ENCODE measurements at regions not wholly inside any gene's neighbourhood (a gene's known extent, or its start where the extent isn't known, plus 50 kb on each side); places are given as distances from the start of the nearest gene placed in this dataset.

DNA sequence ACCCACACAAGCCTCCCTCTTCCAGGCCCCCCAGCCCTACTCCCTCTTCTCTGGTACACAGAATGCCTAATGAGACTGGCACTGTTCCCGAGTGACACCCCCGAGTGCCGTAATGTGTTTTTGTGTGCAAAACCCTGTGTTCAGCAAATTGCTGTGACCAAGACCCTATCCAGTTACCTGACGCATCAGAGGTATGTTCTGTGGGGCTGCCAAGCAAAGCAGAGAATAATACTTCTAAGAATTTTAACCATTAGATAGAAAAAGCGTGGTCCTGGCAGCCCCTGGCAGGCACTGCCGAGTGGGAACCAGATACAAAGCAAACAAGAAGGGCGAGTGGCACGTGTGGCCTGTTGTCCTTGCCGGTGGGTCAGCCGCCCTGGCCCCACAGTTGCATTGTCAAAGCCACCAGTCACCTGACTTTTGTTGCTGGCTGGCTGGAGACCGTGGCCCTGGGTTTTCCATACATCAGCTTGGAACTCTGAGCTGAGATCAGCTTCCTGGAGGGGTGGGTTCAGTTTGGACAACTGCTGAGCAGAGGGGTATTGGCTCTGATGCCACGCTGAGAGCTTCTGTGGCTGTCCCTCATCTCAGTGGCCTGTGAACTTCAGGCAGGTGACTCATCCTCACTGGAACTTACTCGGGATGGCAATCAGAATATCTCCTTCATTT lies 69.1 kb upstream of the BRD7 start:
- Mint-ChIP-seq H3K27ac (no peak overlapping the region), H3K36me3 (peaks cover 0 to 5% (median 0%) of the 10 kb centered on the region in 3 donors), H3K27me3 (ENCODE audit: low read depth in 3 of 3) (peaks cover 0 to 13% (median 7%) of the 10 kb centered on the region in 3 donors), H3K4me1 (no peaks in the 10 kb centered on the region), H3K9me3 (peaks cover 0 to 11% (median 6%) of the 10 kb centered on the region in 6 donors), H3K4me3 (no peak overlapping the region)
- no peak for DNase-seq

DNA sequence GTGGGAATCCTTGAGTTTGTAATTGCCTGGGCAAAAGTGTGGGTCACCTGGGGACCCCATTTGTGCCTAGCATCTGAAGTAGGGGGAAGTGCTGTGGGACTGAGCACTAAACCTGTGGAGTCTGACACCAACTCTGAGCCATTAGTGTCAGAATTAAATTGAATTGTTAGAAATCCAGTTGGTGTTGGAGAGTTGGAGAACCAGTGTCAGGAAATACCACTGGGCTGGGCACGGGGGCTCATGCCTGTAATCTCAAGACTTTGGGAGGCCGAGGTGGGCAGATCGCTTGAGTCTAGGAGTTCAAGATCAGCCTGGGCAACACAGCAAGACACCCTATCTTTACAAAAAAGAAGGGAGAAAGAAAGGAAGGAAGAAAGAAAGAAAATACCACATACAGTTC lies 67.5 kb upstream of the BRD7 start:
- Mint-ChIP-seq H3K9me3 (peaks cover 0 to 11% (median 6%) of the 10 kb centered on the region in 6 donors), H3K4me1 (no peaks in the 10 kb centered on the region), H3K27ac (no peak overlapping the region), H3K36me3 (peaks cover 0 to 5% (median 0%) of the 10 kb centered on the region in 3 donors), H3K27me3 (ENCODE audit: low read depth in 3 of 3) (peaks cover 0 to 13% (median 4%) of the 10 kb centered on the region in 3 donors), H3K4me3 (no peak overlapping the region)
- DNase-seq = no peak

DNA sequence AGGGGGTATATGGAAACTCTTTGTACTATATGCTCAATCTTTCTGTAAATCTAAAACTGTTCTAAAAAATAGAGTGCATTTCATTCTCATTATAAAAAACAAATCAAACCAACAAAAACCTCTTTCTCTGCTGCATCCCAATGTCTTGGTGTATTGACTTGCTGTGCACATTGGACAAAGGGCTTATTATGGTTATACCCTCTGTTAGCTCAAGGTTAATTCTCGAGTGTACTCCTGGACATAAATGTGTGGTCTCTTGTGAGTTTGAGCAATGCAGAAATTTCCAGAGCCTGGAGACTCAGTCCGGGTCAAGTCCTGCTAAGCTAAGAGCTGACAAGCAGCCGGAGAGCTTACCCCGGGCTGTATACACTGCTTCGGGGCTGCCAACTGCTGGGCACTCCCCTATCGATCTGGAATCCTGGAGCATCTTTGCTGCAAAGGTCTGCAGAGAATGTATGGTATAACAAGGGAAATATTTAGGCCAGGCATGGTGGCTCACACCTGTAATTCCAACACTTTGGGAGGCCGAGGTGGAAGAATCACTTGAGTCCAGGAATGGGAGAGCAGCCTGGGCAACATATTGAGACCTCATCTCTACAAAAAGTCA lies 66.2 kb upstream of the BRD7 start:
- Mint-ChIP-seq H3K9me3 (peaks cover 0 to 11% (median 4%) of the 10 kb centered on the region in 6 donors), H3K36me3 (peaks cover 0 to 5% (median 0%) of the 10 kb centered on the region in 3 donors), H3K27ac (no peak overlapping the region), H3K4me1 (no peaks in the 10 kb centered on the region), H3K27me3 (ENCODE audit: low read depth in 3 of 3) (peaks cover 0 to 13% (median 4%) of the 10 kb centered on the region in 3 donors), H3K4me3 (no peak overlapping the region)
- DNase-seq = no peak

DNA sequence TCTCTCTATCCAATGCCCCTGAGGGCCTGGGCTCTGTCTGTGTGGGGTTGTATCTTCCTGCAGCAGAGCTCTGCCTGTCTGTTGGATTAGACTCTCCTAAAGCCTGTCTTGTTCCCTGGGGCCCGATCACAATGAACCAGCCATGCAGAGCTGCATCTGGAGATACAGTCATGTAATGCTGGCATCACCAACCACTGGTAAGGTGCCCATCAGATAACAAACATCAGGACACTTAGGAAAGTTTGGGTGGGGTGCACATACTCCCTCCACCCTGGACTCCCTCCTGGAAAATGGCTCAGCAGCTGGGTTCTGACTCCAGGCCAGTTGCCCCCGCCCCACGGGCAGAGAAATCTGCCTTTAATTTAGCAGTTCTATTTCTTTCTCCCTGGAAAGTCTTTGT lies 61.3 kb upstream of the BRD7 start:
- no peak for DNase-seq
- Mint-ChIP-seq H3K36me3 (no peaks in the 10 kb centered on the region), H3K4me3 (no peak overlapping the region), H3K9me3 (no peaks in the 10 kb centered on the region), H3K4me1 (no peaks in the 10 kb centered on the region), H3K27ac (no peak overlapping the region), H3K27me3 (ENCODE audit: low read depth in 3 of 3) (peaks cover 0 to 9% (median 5%) of the 10 kb centered on the region in 3 donors)

DNA sequence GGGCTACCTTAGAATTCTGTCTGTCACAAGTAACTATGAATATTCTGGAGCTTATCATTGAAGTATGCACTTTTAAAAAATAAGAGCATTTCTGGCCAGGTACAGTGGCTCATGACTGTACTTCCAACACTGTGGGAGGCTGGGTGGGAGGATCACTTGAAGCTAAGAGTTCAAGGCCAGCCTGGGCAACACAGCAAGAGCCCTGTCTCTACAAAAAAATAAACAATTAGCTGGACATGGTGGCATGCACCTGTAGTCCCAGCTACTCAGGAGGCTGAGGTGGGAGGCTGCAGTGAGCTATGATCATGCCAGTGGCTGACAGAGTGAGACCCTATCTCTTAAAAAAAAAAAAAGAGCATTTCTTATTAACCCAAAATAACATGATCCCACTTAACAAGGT lies 60.0 kb upstream of the BRD7 start:
- DNase-seq = no peak
- no peak overlapping the region for H3K27ac Mint-ChIP-seq
- H3K9me3 Mint-ChIP-seq = no peaks in the 10 kb centered on the region
- peaks cover 0 to 7% (median 4%) of the 10 kb centered on the region in 3 donors for H3K27me3 Mint-ChIP-seq (ENCODE audit: low read depth in 3 of 3)
- H3K4me1 Mint-ChIP-seq = no peaks in the 10 kb centered on the region
- no peaks in the 10 kb centered on the region for H3K36me3 Mint-ChIP-seq
- H3K4me3 Mint-ChIP-seq = no peak overlapping the region

DNA sequence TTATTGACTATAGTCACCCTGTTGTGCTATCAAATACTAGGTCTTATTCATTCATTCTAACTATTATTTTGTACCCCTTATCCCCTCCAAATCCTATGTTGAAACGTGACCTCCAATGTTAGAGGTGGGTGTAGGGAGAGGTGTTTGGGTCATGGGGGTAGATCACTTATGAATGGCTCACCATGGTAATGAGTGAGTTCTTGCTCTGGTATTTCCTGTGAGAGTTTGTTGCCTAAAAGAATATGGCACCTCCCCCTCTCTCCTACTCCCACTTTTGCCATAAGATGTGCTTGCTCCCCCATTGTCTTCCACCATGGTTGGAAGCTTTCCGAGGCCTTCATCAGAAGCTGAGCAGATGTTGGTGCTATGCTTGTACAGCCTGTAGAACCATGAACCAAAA lies 59.3 kb upstream of the BRD7 start:
- Mint-ChIP-seq H3K4me3 (no peak overlapping the region), H3K27me3 (ENCODE audit: low read depth in 3 of 3) (peaks cover 0 to 7% (median 4%) of the 10 kb centered on the region in 3 donors), H3K27ac (no peak overlapping the region), H3K4me1 (no peaks in the 10 kb centered on the region), H3K9me3 (no peaks in the 10 kb centered on the region), H3K36me3 (no peaks in the 10 kb centered on the region)
- DNase-seq = no peak

DNA sequence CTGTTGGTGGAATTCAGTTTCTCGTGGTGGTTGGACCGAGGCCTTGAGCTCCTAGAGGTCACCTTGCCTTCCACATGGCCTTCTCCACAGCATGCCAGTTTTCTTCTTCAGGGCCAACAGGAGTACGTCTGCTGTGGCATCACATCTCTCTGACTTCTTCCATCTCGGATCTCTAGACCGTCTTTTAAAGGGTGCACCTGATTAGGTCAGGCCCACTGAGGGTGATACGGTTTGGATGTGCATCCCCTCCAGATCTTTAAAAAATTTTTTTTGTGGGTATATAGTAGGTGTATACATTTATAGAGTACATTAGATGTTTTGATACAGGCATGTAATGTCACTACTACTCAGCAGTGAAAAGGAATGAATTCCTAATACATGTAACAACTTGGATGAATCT lies 58.3 kb upstream of the BRD7 start:
- Mint-ChIP-seq H3K9me3 (no peaks in the 10 kb centered on the region), H3K4me1 (no peaks in the 10 kb centered on the region), H3K36me3 (no peaks in the 10 kb centered on the region), H3K27ac (no peak overlapping the region), H3K27me3 (ENCODE audit: low read depth in 3 of 3) (peaks cover 0 to 7% (median 7%) of the 10 kb centered on the region in 3 donors), H3K4me3 (no peak overlapping the region)
- no peak for DNase-seq

DNA sequence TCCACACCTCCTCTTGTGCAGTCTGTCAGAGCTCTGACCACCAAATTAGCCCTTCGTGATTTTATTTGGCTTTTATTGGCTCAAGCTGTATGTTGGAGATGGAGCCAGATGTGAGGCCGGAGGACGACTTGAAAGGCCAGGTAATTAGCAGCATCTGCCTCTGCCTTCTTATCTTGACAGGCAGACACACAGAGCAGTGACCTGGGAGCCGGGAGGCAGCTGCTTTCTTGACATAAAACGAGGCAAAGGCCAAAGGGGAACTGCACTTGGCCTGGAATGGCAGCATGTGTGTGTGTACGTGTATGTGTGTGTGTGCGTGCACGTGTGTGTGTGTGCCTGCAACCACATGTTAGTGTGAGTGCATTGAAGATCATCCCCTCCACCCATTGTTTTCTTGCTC lies 56.9 kb upstream of the BRD7 start:
- Mint-ChIP-seq H3K4me3 (no peak overlapping the region), H3K27me3 (ENCODE audit: low read depth in 3 of 3) (peaks cover 0 to 7% (median 7%) of the 10 kb centered on the region in 3 donors), H3K9me3 (peaks cover 0 to 6% (median 2%) of the 10 kb centered on the region in 6 donors), H3K27ac (no peak overlapping the region), H3K4me1 (no peaks in the 10 kb centered on the region), H3K36me3 (no peaks in the 10 kb centered on the region)
- DNase-seq = no peak

DNA sequence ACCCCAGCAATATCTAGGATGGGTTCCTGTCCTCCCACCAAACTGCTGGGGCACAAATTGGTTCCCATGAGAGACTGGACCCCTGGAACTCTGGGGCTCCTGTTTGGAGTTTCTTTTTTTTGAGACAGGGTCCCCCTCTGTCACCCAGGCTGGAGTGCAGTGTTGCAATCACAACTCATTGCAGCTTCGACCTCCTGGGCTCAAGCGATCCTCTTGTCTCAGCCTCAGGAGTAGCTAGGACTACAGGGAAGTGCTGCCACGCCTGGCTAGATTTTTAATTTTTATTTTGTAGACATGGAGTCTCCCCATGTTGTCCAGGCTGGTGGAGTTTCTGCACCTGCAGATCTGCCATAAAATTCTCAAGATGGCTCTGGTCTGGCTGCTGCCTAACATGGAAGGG lies 56.3 kb upstream of the BRD7 start:
- Mint-ChIP-seq H3K27me3 (ENCODE audit: low read depth in 3 of 3) (peaks cover 4 to 11% (median 7%) of the 10 kb centered on the region in 3 donors), H3K36me3 (peaks cover 0 to 3% (median 2%) of the 10 kb centered on the region in 3 donors), H3K27ac (no peak overlapping the region)

DNA sequence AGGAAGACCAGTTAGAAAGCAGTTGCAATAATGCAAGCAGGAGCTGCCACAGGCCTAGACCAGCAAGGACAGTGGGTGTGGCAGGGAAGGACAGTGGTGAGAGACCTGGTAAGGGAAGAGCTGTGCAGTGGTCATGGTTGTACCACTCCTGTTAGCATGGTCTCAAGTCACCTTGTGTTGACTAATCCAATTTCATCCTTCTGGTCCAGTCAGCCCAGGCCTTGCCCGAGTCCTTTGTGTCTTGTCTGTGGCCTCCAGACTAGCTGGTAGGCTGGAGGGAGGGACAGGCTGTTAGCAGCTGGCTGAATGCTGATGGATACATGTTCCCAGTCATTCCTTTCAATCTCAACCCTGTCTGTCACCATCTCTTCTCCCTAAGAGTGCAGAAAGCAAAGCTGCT lies 54.1 kb upstream of the BRD7 start:
- DNase-seq = no peak
- H3K4me1 Mint-ChIP-seq = no peaks in the 10 kb centered on the region
- no peak overlapping the region for H3K27ac Mint-ChIP-seq
- H3K4me3 Mint-ChIP-seq = no peak overlapping the region
- peaks cover 3 to 17% (median 8%) of the 10 kb centered on the region in 3 donors for H3K36me3 Mint-ChIP-seq
- H3K9me3 Mint-ChIP-seq = peaks cover 23 to 32% (median 25%) of the 10 kb centered on the region in 6 donors
- peaks cover 4 to 23% (median 7%) of the 10 kb centered on the region in 3 donors for H3K27me3 Mint-ChIP-seq (ENCODE audit: low read depth in 3 of 3)

More for the DNA sequence above, 56.3 kb upstream of the BRD7 start:
- H3K4me1 Mint-ChIP-seq = no peaks in the 10 kb centered on the region
- no peak overlapping the region for H3K4me3 Mint-ChIP-seq
- peaks cover 4 to 11% (median 6%) of the 10 kb centered on the region in 6 donors for H3K9me3 Mint-ChIP-seq
- DNase-seq = no peak

DNA sequence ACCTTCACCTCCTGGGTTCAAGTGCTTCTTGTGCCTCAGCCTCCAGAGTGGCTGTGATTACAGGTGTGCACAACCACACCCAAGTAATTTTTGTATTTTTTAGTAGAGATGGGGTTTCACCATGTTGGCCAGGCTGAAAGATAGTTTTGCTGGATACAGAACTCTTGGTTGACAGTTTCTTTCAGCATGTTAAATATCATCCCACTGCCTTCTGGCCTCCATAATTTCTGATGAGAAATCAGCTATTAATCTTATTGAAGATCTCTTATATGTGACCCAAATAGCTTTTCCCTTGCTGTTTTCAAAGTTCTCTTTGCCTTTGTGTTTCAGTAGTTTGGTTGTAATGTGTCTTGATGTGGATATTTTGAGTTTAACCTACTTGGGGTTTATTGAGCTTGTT lies 50.3 kb upstream of the BRD7 start:
- no peak overlapping the region for H3K4me3 Mint-ChIP-seq
- peaks cover 7 to 31% (median 10%) of the 10 kb centered on the region in 3 donors for H3K27me3 Mint-ChIP-seq (ENCODE audit: low read depth in 3 of 3)
- DNase-seq = no peak
- peaks cover 9 to 38% (median 21%) of the 10 kb centered on the region in 3 donors for H3K36me3 Mint-ChIP-seq
- H3K9me3 Mint-ChIP-seq = peaks cover 40 to 58% (median 49%) of the 10 kb centered on the region in 6 donors
- H3K4me1 Mint-ChIP-seq = no peaks in the 10 kb centered on the region
- no peak overlapping the region for H3K27ac Mint-ChIP-seq
